Fibroblast of pulmonary artery (primary cell): ENCODE measurements at regions not wholly inside any gene's neighbourhood (a gene's known extent, or its start where the extent isn't known, plus 50 kb on each side); places are given as distances from the start of the nearest gene placed in this dataset.

Experiments
- DNase-seq: peaks from one replicate; pipeline ENCODE4 v3.0.0-alpha.2; 2010; ENCODE audit warnings: low read depth
- H3K4me3 ChIP-seq: replicated peaks from 2 replicates; pipeline ENCODE4 v1.5.1; 2011; ENCODE audit warnings: low read depth, mild to moderate bottlenecking, control low read depth, low read length, moderate library complexity
- TF ChIP-seq, protein P1 (sequence below): IDR thresholded peaks from 2 replicates; pipeline ENCODE4 v1.5.1; 2011; ENCODE audit warnings: mild to moderate bottlenecking, control low read depth, low read length, inconsistent platforms; ENCODE audit errors: missing control alignments

- TF ChIP-seq, protein P1, sequence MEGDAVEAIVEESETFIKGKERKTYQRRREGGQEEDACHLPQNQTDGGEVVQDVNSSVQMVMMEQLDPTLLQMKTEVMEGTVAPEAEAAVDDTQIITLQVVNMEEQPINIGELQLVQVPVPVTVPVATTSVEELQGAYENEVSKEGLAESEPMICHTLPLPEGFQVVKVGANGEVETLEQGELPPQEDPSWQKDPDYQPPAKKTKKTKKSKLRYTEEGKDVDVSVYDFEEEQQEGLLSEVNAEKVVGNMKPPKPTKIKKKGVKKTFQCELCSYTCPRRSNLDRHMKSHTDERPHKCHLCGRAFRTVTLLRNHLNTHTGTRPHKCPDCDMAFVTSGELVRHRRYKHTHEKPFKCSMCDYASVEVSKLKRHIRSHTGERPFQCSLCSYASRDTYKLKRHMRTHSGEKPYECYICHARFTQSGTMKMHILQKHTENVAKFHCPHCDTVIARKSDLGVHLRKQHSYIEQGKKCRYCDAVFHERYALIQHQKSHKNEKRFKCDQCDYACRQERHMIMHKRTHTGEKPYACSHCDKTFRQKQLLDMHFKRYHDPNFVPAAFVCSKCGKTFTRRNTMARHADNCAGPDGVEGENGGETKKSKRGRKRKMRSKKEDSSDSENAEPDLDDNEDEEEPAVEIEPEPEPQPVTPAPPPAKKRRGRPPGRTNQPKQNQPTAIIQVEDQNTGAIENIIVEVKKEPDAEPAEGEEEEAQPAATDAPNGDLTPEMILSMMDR = no peak
- no peak for DNase-seq
These were observed 89.4 kb upstream of the TLL1 start for GRCh38 chr4:165783626-165784025.

DNA sequence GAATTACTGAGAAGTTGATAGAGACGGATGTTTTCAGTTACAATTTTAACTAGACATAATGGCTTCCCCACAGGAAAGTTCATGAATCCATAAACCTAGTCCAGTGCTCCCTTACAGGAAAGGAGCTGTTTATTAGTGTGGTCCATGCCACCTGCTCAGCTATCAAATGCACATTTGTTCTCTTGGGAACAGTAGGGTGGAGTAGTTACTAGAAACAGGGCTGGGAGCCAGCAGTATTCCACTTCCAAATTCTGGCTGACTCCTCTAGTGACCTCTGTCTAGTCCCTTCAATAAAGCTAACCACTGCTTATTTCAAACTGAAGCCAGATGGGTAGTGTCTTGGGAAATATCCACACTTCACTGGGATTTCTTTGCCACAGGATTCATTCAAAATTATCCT, 88.4 kb upstream of the TLL1 start:
- TF ChIP-seq, protein P1 = no peak
- H3K4me3 ChIP-seq = no peak overlapping the region
- DNase-seq = no peak

More at GRCh38 chr4:165783626-165784025, 89.4 kb upstream of the TLL1 start:
- H3K4me3 ChIP-seq = no peak overlapping the region

GRCh38 chr4:165785337-165785736, 87.7 kb upstream of the TLL1 start:
- no peak for DNase-seq
- H3K4me3 ChIP-seq = no peak overlapping the region
- TF ChIP-seq, protein P1 = no peak

GRCh38 chr4:165787516-165788274, 85.3 kb upstream of the TLL1 start:
- no peak overlapping the region for H3K4me3 ChIP-seq
- no peak for DNase-seq
- TF ChIP-seq, protein P1 = no peak

- no peak for DNase-seq
- TF ChIP-seq, protein P1 = no peak
- H3K4me3 ChIP-seq = no peak overlapping the region
These were observed 84.2 kb upstream of the TLL1 start for GRCh38 chr4:165788686-165789463.

- H3K4me3 ChIP-seq = no peak overlapping the region
- TF ChIP-seq, protein P1 = no peak
- DNase-seq = no peak
These were observed 79.8 kb upstream of the TLL1 start for GRCh38 chr4:165793236-165793635.

- no peak overlapping the region for H3K4me3 ChIP-seq
- TF ChIP-seq, protein P1 = no peak
- DNase-seq = no peak
These were observed 78.2 kb upstream of the TLL1 start for GRCh38 chr4:165794834-165795233.
